Endometrium (tissue), 2 donors: ENCODE measurements at regions not wholly inside any gene's neighbourhood (a gene's known extent, or its start where the extent isn't known, plus 50 kb on each side); places are given as distances from the start of the nearest gene placed in this dataset.
"Not testable (repeated sequence)": the region's sequence is repeated elsewhere in the genome, so short reads cannot be mapped to it uniquely, and the experiment has no call there.

Experiments
- FAIRE-seq: peaks from 2 replicates; lab custom pipeline; 2012; peaks lifted over from hg19 to GRCh38; lab: Jason Lieb, UNC
- donor health status: control.
- donor health status: control.

DNA sequence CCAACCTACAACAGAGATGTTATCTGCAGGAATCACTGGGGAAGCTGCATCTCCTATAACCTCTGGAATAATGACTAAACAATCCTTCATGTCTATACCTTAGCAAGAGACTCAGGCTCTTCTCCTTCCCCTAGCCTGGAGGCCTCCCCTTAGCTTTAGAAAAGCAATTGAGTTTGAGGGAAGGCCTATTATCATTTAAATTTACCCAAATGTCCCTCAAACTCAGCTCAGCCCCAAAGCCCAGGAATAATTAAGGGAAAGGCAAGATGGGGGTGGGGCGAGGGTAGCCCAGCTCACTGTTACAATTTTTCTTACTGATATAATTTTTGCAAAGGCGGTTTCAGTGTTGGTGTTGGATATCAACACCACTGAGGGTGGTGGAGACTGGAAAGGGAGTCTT, 151.4 kb upstream of the EEA1 start:
- FAIRE-seq: no peak

DNA sequence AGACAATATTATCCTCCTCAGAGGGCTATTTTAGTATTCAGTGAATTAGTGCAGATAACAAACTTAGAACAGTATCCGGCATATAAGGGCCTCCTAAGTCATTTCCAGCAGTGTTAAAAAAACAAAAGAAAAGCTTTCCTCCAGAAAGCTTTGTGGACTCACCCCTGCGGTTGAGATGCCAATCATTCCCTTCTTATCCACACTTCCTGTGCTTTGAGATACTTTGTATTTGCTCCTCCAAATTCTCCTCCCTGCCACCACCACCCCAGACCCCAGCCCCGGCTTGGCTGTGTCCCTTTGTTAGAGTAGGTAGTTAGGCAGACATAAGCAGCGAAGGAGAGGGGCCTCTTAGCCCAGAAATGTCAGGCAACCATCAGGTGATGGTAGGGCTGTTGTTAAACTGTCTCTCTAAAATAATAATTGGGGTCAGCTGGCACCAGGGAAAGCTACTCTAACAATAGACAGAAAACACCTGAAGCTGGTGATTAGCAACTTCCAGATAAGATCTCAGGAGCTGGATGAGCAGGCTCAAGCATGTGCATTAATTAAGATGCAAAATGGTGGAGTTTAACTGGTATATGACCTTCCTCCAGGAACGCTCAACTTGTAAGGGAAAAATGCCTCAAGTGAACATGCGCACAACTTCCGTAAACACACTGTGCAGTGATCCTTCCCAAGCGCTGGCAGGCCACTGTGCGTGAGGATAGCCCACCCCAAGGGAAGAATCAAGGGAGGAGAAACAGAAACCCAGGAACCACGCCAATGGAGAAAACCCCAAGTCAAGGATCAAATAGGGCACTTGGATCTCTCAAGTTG, 152.1 kb upstream of the EEA1 start:
- FAIRE-seq: no peak

DNA sequence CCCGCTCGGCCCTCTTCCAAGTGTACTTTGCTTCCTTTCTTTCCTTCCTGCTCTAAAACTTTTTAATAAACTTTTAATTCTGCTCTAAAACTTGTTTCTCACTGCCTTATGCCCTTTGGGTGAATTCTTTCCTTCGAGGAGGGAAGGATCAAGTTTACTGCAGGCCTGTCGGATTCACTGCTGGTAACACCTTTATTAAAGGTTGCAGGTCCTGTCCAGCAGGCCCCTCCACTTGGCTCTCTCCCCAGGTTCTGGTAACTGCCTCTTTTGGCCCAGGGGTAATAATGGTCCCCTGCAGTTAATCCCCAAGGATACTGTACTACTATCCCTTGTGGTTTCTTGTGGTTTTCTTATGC, 152.7 kb upstream of the EEA1 start:
- FAIRE-seq: no peak

DNA sequence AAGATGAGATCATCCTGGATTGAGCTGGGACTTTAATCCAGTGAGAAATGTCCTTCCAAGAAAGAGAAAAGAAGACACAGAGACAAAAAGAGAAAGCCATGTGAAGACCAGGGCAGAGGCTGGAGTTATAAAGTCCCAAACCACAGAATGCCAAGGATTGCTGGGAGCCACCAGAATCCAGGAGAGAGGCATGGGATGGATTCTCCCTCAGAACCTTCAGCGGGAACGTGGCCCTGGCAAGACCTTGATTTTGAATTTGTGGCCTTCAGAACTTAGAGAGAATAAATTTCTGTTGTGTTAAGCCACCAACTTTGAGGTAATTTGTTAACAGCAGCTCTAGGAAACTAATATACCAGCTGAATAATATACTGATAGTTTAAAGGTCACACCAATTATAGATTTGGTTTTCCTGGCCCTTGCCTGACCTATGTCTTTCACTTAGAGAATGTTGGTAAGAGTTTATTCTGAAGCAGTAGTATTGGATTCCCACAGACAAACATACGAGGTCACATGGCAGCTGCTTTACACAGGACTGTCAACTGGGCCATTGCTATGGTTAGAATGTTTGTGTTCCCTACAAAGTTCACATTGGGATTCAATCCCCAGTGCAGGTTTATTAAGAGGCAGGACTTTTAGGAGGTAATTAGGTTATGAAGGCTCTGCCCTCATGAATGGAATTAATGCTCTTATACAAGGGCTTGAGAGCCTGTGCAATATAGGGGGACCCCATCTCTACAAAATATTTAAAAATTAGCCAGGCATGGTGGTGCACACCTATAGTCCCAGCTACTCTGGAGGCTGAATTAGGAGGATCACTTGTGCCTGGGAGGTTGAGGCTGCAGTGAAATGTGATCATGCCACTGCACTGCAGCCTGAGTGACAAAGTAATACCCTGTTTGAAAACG, 156.5 kb upstream of the EEA1 start:
- FAIRE-seq: no peak

DNA sequence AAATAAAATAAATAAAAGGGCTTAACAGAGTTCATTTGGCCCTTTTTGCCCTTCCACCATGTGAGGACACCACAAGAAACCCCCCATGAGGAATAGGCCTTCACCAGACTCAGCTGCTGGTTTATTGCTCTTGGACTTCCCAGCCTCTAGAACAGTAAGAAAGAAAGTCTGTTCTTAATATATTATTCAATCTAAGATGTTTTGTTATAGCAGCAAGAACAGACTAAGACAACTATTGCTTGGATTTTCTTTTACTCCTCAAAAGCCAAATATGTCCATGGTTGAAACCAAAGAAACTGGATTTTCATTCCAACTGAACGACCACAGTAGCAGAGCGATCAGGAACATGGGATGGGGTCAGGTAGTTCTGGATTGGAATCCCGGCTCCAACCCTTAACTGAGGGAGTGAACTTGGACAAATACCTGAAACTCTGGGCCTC, 157.2 kb upstream of the EEA1 start:
- FAIRE-seq: no peak

DNA sequence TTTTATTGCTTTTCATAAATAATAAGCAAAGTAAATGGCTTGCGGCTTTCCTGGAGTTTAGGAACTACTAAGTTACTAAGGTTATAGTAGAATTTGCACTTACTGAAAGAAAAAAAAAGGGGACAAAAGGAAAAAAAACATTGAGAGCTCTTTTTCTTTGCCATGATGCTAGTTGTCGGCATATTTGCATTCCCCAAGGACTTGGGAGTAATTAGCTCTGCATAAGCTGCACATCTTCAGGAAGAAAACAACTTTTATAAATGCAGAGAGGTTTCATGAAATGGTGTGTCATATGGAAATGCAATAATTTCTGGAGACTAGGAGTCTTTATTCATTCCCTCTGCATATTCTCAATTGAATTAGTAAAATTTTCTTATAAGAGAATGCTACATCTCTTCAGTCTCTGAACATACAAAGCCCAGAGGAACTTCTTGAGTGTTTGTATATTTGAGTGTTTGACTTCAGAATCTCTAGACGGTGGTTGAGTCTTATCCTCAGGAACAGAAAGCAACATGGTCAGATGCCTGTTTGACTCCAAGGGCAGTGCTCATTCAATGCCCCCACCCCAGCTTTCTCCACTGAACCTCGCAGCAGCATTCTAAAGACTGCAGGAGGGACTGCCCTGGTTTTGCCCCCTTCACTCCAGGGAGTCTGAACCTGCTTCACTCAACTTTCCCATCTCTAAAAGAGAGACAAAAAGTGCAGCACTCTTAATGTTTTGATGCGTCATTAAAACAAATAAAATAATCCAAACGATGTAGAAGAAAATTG, 158.9 kb upstream of the EEA1 start:
- FAIRE-seq: no peak

DNA sequence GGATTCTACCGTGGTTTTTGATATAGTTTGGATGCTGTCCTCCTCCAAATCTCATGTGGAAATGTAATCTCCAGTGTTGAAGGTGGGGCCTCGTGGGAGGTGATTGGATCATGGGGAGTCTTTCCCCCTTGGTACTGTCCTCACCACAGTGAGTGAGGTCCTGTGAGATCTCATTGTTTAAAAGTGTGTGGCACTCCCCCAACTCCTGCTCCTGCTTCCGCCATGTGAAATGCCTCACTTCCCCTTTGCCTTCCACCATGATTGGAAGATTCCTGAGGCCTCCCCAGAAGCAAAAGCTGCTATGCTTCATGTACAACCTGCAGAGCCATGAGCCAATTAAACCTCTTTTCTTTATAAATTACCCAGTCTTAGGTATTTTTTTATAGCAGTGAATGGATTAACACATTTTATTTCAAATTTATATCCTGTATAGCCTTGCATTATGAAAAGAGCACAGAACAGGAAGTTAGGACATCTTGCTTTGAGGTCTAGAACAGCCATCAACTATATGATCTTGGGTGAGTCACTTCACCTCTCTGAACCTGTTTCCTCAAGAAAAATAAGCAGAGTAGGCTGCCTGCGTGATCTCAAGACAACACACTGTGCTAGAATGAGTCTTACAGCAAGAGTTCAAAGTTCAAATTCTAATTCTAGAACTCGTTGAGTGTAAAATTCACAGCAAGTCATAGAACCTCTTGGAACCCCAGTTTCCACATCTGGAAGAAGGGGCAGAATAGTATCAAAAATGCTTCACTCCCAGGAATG, 160.9 kb upstream of the EEA1 start:
- no peak for FAIRE-seq

DNA sequence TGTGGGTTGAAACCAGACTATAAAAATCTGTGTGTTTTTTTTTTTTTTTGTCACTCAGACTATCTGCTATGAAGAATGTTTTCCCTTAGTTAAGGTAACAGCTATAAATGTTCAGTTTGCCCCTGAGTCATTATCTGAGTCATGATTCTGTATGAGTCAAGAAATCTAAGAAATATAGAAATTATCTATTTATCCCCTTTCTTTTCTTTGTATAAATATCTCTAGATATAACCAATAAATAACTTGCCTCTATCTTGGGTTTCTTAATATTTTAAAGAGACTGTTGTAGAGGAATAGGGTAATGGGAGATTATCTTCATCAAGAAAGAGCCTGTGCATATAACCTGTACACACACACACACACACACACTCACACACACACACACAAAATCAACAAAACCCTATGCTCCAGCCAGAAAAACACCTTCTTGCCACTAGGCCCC, 161.7 kb upstream of the EEA1 start:
- no peak for FAIRE-seq

DNA sequence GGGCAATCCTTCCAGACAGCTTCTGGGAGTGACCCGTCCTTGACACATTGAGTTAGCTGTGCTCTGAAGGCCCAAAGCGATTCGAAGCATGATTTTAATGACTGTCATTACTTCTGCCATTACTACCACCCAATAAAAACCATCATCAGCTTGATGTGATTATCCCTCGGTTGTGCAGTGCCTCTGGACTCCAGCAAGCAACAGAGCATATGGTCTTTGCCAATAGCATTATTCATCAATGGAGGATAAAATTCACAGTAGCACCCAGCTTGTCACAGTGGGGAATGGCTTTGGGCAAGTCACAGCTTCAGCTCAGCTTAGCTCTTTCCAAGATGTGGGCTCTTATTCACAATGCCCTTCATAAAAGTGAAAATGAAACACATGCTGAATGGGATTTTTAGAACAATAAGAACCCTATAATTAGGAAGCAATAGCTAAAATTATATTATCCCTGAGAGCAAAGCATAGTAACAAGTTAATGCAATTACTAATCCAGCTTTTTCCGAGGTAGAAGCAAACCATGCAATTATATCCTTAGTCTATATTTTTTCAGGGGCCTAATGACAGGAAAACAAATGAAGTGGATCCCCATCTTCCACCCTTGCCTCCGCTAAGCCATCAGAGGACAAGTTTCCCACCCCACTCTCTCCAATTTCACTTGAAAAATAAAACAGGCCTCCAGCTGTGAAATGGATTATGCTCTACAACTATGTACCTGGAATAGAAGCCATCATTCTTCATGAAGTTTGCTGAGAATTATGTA, 163.0 kb upstream of the EEA1 start:
- no peak for FAIRE-seq

DNA sequence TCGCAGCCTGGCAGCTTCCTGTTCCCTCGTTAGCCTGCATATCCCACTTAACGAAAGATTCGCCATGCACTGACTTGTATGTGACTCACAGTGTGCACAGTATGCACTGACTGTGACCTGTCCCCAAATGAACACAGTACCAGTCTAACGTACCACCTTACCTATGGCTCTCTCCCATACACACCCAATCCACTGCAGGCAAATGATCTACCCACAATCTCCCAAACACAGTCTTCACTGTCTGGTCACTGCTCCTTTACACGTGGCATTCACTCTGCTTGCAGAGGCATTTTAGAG, 163.5 kb upstream of the EEA1 start:
- FAIRE-seq: no peak

DNA sequence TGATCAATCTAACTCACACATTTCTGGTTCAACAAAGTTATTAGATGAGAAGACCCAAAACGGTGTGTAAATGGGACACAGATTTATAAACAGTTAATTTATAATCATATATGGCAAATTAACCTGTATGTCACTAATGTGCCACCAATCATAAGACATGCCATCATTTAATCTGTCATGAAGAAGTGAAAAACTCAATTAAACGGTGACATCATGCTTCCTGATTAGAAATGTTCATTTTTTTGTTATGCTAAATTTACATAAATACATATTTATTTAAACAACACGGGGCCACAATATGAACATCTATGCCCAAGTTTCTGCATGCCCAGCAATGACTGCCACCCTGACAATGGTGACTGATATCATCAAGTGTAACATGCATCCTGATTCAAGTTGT, 164.1 kb upstream of the EEA1 start:
- no peak for FAIRE-seq

DNA sequence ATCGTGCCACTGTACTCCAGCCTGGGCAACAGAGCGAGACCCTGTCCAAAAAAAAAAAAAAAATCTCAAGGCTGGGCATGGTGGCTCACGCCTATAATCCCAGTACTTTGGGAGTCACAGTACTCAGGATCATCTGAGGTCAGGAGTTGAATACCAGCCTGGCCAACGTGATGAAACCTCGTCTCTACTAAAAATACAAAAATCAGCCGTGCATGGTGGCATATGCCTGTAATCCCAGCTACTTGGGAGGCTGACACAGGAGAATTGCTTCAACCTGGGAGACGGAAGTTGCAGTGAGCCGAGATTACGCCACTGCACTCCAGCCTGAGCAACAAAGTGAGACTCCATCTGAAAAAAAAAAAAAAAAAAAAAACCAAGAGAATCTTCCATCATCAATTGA, 165.1 kb upstream of the EEA1 start:
- not testable (repeated sequence) for FAIRE-seq

DNA sequence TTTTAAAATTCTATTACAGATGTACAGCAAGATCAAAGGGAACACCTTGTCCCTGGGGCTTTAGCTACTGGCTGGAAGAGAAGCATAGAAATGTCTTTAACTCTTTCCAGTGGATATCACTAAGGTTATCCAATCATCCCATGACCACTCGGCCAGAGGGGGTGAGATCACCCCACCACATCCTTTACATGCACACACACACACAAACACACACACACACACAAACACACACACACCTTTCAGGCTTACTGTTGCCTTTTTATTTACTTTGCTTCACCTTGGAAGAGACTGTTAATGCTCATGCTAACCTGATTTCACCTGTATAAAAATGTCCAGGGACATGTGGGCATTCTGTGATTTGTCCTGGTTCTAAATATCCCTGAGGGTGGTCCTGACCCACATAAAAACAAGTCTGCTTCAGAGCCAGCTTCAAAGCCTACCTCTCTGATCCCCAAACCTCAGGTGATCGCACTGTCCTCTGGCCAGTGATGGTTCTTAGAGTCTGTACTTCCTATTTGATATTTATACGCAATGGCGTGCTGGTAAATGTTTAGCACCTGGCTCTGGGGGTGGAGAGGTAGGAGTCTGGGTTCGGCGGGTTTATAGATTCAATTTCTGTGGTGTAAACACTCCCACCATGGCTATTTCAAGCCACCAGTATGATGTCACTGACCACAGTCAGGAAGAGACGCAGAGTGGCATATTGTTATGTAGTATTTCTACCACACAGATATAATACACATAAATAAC, 166.1 kb upstream of the EEA1 start:
- no peak for FAIRE-seq

DNA sequence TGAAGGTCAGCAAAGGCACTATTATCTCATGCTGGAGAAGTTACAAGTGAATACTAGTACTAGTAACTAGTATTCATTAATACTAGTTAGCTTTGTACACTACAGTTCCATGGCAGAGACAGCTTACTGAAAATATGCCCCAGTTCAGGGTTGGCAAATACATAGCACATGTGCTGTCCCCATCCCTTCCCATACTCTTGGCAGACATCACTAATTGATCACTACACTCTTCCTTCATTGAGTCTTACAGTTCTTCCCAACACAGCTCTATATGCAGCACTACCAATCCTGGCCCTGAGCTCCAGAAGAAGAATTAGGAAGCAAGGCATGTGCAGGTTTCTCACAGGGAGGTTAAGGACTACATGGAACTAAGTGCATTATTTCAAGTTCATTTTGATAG, 168.3 kb upstream of the EEA1 start:
- FAIRE-seq: no peak

DNA sequence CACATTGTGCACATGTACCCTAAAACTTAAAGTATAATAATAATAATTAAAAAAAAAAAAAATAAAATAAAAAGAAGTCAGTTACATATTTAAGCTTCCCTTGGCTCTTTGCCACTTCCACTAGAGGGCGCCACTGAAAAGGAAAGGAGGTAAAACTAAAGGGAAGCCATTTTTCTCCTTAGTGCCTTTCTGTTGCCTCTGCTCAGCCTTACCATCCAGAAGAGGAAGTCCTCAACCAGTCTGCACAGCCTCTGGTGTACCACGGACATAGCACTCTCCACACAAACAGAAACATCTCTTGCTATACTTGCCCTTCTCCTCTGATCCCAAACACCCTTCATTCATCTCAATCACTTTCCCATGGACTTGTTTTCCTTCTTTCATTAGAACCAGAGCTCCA, 169.0 kb upstream of the EEA1 start:
- FAIRE-seq: no peak

DNA sequence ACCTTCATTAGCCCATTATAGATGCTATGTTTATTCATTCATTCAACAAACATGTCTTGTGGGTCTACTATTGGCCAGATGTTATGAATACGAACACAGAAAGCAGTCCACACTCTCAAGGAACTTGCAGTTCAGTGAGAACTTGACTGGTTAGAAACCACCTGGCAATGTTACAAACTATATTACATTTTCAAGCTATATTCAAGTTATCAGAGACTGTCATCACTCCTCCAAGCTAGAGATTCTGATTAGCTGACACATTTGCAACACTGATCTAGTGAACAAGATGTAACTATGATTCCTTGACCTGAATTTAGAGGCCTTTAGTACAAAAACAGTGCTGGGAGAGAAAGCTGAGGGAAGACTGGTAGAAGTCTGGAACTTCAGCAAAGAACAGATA, 170.7 kb upstream of the EEA1 start:
- FAIRE-seq: no peak

DNA sequence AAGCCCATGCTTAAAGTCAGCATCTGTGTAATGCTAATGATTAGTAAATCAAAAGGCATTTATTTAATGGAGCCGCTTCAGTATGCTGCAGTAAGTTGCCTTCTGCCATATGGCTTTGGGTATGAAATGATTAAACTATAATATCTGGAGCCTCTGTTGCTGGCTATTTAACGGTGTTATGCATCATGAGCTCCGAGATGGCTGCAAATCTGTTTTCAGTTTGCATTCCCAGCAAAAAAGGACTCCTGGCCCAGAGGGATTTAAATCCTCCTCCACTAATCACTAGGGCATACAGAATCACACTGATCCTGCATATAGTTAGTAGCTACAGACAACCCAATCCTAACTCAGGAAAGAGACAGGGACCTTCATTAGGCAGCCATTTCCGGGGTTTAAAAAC, 171.5 kb upstream of the EEA1 start:
- FAIRE-seq: no peak

DNA sequence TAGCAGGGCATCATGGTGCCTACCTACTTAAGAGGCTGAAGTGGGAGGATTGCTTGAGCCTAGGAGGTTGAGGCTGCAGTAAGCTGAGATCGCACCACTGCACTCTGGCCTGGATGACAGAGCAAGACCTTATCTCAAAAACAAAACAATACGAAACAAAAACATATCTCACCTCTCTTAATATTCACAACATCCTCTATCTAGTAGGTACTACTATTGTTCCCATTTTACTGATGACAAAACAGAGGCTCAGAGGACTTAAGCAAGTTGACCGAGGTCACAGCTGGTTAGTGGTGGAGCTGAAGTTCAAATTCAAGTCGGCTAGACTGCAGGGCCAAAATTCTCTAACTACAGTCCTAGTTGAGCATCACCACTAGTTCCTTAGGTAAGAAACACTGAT, 172.3 kb upstream of the EEA1 start:
- FAIRE-seq: no peak

DNA sequence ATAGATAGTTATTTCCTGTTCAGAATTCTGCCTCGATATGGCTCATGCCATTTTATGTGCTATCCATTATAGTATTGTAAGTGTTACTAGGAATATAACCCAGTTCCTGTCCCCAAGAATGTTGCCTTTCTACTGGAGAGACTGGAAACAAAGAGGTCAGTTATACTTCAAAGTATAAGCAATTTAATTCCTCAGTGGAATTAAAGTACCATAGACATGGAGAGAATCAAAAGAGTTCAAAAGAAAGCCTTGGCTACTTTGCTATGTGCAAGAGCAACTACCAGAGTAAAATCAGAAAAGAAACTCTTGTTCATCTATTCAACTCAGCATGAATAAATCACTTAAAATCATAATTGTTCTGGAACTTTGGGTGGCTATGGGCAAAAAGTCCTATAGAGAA, 173.2 kb upstream of the EEA1 start:
- no peak for FAIRE-seq

DNA sequence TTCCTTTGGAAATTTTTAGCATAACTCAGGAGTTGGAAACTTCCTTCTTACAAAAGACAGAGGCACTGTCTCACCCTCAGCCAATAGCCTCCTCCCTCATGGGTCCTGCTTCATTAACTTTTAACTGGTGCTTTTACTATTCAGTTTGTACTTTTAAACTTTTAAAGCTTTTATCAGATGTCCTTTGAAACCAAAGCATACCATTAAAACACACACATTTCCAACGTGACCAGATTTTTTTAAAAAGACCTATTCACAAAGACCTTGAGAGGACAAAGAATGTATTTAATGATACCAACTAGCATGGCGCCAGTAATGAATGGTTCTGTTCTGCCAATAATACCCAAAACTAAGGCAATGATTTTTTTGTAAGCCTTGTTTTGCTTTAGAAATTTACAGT, 173.6 kb upstream of the EEA1 start:
- no peak for FAIRE-seq

DNA sequence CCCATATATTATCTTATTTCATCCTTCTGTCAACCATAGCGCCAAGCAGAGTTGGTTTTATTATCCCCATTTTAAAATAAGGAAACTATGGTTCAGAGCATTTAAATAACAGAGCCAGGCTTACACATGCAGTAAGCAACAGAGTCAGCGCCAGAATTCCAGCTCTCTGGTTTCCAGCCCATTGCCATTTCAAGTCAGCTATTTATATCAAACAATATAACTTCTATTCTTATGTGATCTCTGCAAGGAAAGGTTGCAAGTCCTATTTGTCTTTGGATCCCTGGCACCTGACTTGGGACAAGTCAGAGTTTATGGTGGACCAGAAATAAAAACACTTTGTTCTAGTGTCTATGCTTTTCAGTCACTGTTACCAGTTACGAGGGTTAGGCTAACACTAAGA, 174.1 kb upstream of the EEA1 start:
- FAIRE-seq: no peak
